Activated CD4-positive, alpha-beta memory T cell treated with anti-CD3 and anti-CD28 coated beads, Interleukin-2, amount 10 ng/mL, durations not matched to agents 7 days and 5 days (primary cell): ENCODE measurements at regions not wholly inside any gene's neighbourhood (a gene's known extent, or its start where the extent isn't known, plus 50 kb on each side); places are given as distances from the start of the nearest gene placed in this dataset.

Experiments
- CTCF ChIA-PET: fragments of 350-600 bp; sonication (Branson Sonifier 250); formaldehyde crosslinking; loops from one replicate; lab custom pipeline; 2021; ENCODE audit warnings: antibody characterized with exemption, inconsistent platforms; lab: Charles Lee
- POLR2A ChIA-PET: fragments of 350-600 bp; sonication (Branson Sonifier 250); formaldehyde crosslinking; loops from one replicate; lab custom pipeline; 2021; ENCODE audit warnings: antibody characterized with exemption; lab: Charles Lee
- DNase-seq: peaks from one replicate; pipeline ENCODE4 v3.0.0-alpha.2; 2020
- H3K27ac Mint-ChIP-seq: one replicate; pipeline ENCODE4 v1.8.0; 2021; ENCODE audit warnings: mild to moderate bottlenecking, mixed read lengths
- H3K27me3 Mint-ChIP-seq: one replicate; pipeline ENCODE4 v1.8.0; 2021; ENCODE audit warnings: mixed read lengths
- H3K36me3 Mint-ChIP-seq: one replicate; pipeline ENCODE4 v1.8.0; 2021; ENCODE audit warnings: low read depth, mixed read lengths
- H3K4me1 Mint-ChIP-seq: one replicate; pipeline ENCODE4 v1.8.0; 2021; ENCODE audit warnings: mixed read lengths
- H3K4me3 Mint-ChIP-seq: one replicate; pipeline ENCODE4 v1.8.0; 2021; ENCODE audit warnings: mild to moderate bottlenecking, mixed read lengths
- H3K9me3 Mint-ChIP-seq: one replicate; pipeline ENCODE4 v1.8.0; 2021; ENCODE audit warnings: mixed read lengths

GRCh38 chrX:120021927-120022326, 55.6 kb downstream of the RHOXF2B start:
- Mint-ChIP-seq H3K27ac (no peak overlapping the region), H3K36me3 (no peaks in the 10 kb centered on the region), H3K27me3 (peaks cover 19% of the 10 kb centered on the region), H3K9me3 (no peaks in the 10 kb centered on the region), H3K4me1 (no peaks in the 10 kb centered on the region), H3K4me3 (no peak overlapping the region)
- ChIA-PET POLR2A (no interaction called here), CTCF (no interaction called here)
- no peak for DNase-seq

GRCh38 chrX:120020305-120020704, 57.2 kb downstream of the RHOXF2B start:
- peaks cover 7% of the 10 kb centered on the region for H3K4me1 Mint-ChIP-seq
- no peak overlapping the region for H3K4me3 Mint-ChIP-seq
- no peak overlapping the region for H3K27ac Mint-ChIP-seq
- no peaks in the 10 kb centered on the region for H3K9me3 Mint-ChIP-seq
- no peak for DNase-seq
- ChIA-PET POLR2A (no interaction called here), CTCF (no interaction called here)
- no peaks in the 10 kb centered on the region for H3K36me3 Mint-ChIP-seq
- H3K27me3 Mint-ChIP-seq, result peaks cover 31% of the 10 kb centered on the region

- ChIA-PET POLR2A (no interaction called here), CTCF (no interaction called here)
- H3K36me3 Mint-ChIP-seq, result no peaks in the 10 kb centered on the region
- no peak overlapping the region for H3K4me3 Mint-ChIP-seq
- no peaks in the 10 kb centered on the region for H3K9me3 Mint-ChIP-seq
- H3K4me1 Mint-ChIP-seq, result peaks cover 14% of the 10 kb centered on the region
- no peak for DNase-seq
- H3K27ac Mint-ChIP-seq, result no peak overlapping the region
- peaks cover 46% of the 10 kb centered on the region for H3K27me3 Mint-ChIP-seq
These were observed 61.4 kb downstream of the RHOXF2B start for GRCh38 chrX:120016068-120016441.

- DNase-seq, result no peak
- Mint-ChIP-seq H3K4me3 (peak overlapping the region; percentile 65), H3K4me1 (peaks cover 14% of the 10 kb centered on the region), H3K27me3 (peaks cover 49% of the 10 kb centered on the region), H3K9me3 (no peaks in the 10 kb centered on the region), H3K27ac (peak overlapping the region; percentile 35), H3K36me3 (no peaks in the 10 kb centered on the region)
- ChIA-PET POLR2A (no interaction called here), CTCF (no interaction called here)
These were observed 62.1 kb downstream of the RHOXF2B start for GRCh38 chrX:120015145-120016067.

- H3K36me3 Mint-ChIP-seq, result no peaks in the 10 kb centered on the region
- peaks cover 51% of the 10 kb centered on the region for H3K27me3 Mint-ChIP-seq
- no peaks in the 10 kb centered on the region for H3K9me3 Mint-ChIP-seq
- H3K4me1 Mint-ChIP-seq, result peaks cover 14% of the 10 kb centered on the region
- CTCF ChIA-PET, result no interaction called here
- no peak overlapping the region for H3K27ac Mint-ChIP-seq
- peak overlapping the region; percentile 65 for H3K4me3 Mint-ChIP-seq
- DNase-seq, result no peak
- POLR2A ChIA-PET, result no interaction called here
These were observed 62.9 kb downstream of the RHOXF2B start for GRCh38 chrX:120014354-120015130.

GRCh38 chrX:120001787-120002186, 58.2 kb upstream of the NKAP start:
- Mint-ChIP-seq H3K4me3 (no peak overlapping the region), H3K27me3 (peaks cover 55% of the 10 kb centered on the region), H3K9me3 (no peaks in the 10 kb centered on the region), H3K4me1 (peaks cover 13% of the 10 kb centered on the region), H3K27ac (no peak overlapping the region), H3K36me3 (no peaks in the 10 kb centered on the region)
- CTCF ChIA-PET, result interaction anchor here (0.6 kb wide), 1 partner anchor 10 kb away, joined by 3 read pairs; no protein-coding TSS in a partner anchor
- no peak for DNase-seq
- POLR2A ChIA-PET, result interaction anchor here (0.7 to 1.7 kb wide), 2 partner anchors 10 kb away, joined by 3 to 4 read pairs; no protein-coding TSS in a partner anchor

GRCh38 chrX:120000490-120001246, 57.1 kb upstream of the NKAP start:
- no peak overlapping the region for H3K4me3 Mint-ChIP-seq
- ChIA-PET POLR2A (interaction anchor here (1.7 kb wide), 1 partner anchor 9 kb away, joined by 4 read pairs; no protein-coding TSS in a partner anchor), CTCF (interaction anchor here (0.6 to 1.1 kb wide), 2 partner anchors 9 to 19 kb away, joined by 3 read pairs; no protein-coding TSS in a partner anchor)
- peaks cover 13% of the 10 kb centered on the region for H3K4me1 Mint-ChIP-seq
- no peaks in the 10 kb centered on the region for H3K9me3 Mint-ChIP-seq
- H3K36me3 Mint-ChIP-seq, result no peaks in the 10 kb centered on the region
- no peak for DNase-seq
- no peak overlapping the region for H3K27ac Mint-ChIP-seq
- peaks cover 66% of the 10 kb centered on the region for H3K27me3 Mint-ChIP-seq

- ChIA-PET POLR2A (no interaction called here), CTCF (interaction anchor here (0.5 to 1.1 kb wide), 2 partner anchors 17 to 19 kb away, joined by 3 read pairs; no protein-coding TSS in a partner anchor)
- H3K9me3 Mint-ChIP-seq, result no peaks in the 10 kb centered on the region
- no peak overlapping the region for H3K27ac Mint-ChIP-seq
- H3K4me1 Mint-ChIP-seq, result peaks cover 13% of the 10 kb centered on the region
- no peak overlapping the region for H3K4me3 Mint-ChIP-seq
- no peaks in the 10 kb centered on the region for H3K36me3 Mint-ChIP-seq
- H3K27me3 Mint-ChIP-seq, result peaks cover 71% of the 10 kb centered on the region
- no peak for DNase-seq
These were observed 55.6 kb upstream of the NKAP start for GRCh38 chrX:119999087-119999634.

- ChIA-PET CTCF (no interaction called here), POLR2A (no interaction called here)
- Mint-ChIP-seq H3K4me1 (peaks cover 13% of the 10 kb centered on the region), H3K27me3 (peaks cover 77% of the 10 kb centered on the region), H3K4me3 (no peak overlapping the region), H3K27ac (no peak overlapping the region), H3K36me3 (no peaks in the 10 kb centered on the region), H3K9me3 (no peaks in the 10 kb centered on the region)
- DNase-seq, result no peak
These were observed 54.0 kb upstream of the NKAP start for GRCh38 chrX:119997570-119997969.

- Mint-ChIP-seq H3K4me1 (peaks cover 13% of the 10 kb centered on the region), H3K27ac (no peak overlapping the region), H3K36me3 (no peaks in the 10 kb centered on the region), H3K27me3 (peaks cover 78% of the 10 kb centered on the region), H3K9me3 (no peaks in the 10 kb centered on the region), H3K4me3 (no peak overlapping the region)
- POLR2A ChIA-PET, result no interaction called here
- CTCF ChIA-PET, result no interaction called here
- no peak for DNase-seq
These were observed 53.3 kb upstream of the NKAP start for GRCh38 chrX:119996600-119997524.

GRCh38 chrX:119996069-119996468, 52.5 kb upstream of the NKAP start:
- DNase-seq, result no peak
- Mint-ChIP-seq H3K27me3 (peaks cover 80% of the 10 kb centered on the region), H3K27ac (no peak overlapping the region), H3K9me3 (no peaks in the 10 kb centered on the region), H3K36me3 (no peaks in the 10 kb centered on the region), H3K4me1 (peaks cover 13% of the 10 kb centered on the region), H3K4me3 (no peak overlapping the region)
- ChIA-PET CTCF (no interaction called here), POLR2A (no interaction called here)
